ENCODE measurements at regions not wholly inside any gene's neighbourhood (a gene's known extent, or its start where the extent isn't known, plus 50 kb on each side); places are given as distances from the start of the nearest gene placed in this dataset.

- DNase-seq: no peak
Measured at GRCh38 chr16:48930951-48931553, 321.1 kb upstream of the N4BP1 start.

GRCh38 chr16:48919791-48920190 is 309.8 kb upstream of the N4BP1 start:
- no peak for DNase-seq

DNA sequence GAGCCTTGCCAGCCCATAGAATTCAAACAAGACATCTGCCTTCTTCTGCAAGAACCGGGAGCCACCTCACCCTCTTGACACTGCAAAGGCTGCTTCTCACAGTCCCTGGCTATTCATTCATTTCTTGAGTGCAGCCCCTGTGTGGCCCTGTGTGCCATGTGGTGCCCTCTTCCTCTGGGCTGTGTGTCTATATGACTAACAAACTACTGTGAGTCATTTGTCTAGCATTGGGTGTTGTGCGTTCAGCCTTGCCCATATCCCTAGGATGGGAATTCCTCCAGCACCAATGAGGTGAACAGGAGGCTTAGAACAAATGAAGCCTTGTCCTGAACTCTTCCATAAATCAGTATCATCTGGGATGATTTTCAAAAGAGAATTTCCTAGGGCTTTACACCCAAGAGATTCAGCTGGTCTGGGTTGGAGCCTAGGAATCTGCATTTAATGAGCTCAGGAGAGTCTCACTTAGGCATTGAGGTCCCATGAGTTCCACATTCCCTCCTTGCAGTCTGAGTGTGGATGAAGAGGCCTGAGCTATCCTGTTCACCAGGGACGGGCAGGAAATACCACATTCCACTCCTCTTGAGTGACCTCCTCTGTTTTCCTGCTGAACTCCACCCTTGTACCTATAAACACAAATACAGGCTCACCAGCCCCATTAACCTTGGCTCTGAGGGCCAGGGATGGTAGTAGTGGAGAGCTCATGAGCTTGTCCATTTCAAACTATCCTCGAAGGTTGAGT is 308.7 kb upstream of the N4BP1 start:
- DNase-seq: no peak

DNA sequence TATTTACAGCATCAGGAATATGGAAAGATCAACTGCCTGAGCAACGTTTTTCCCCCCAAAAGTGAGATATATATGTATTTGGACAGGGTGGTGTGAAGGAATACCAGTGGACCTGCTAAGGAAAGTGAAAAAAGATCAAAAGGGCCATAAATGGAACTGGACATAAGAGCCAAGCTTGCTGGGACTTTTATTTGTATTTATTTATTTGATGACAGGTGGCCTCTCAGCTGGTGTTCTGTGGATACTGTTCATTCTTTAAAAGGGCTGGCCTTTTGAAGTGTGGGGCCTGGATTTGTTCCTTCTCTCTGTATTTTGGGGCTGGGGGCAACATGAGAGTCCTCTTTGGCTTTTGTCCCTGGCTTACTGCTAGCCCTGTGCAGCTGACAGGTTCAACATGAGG is 306.6 kb upstream of the N4BP1 start:
- no peak for DNase-seq

GRCh38 chr16:48914070-48914469 is 304.1 kb upstream of the N4BP1 start:
- DNase-seq: no peak

DNA sequence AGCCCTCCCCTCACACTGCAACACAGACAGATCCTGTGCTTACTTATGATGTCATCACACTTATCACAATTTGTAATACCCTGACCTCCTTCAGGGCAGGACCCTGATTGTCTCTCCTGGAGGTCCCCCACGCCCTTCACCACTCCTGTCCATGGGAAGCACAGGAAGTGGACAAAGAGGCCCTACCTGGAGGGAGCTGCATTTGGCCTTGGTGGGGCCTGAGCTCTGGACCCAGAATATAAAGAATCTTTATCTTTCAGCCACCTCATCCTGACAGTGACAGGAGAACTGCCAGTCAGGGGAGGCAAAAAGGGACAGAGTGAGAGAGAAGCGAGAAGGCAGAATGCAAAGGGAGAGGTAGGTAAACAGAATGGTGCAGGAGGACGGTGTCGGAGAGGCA is 303.4 kb upstream of the N4BP1 start:
- DNase-seq: no peak

- DNase-seq: no peak
Measured at GRCh38 chr16:48912360-48912759, 302.4 kb upstream of the N4BP1 start.

DNA sequence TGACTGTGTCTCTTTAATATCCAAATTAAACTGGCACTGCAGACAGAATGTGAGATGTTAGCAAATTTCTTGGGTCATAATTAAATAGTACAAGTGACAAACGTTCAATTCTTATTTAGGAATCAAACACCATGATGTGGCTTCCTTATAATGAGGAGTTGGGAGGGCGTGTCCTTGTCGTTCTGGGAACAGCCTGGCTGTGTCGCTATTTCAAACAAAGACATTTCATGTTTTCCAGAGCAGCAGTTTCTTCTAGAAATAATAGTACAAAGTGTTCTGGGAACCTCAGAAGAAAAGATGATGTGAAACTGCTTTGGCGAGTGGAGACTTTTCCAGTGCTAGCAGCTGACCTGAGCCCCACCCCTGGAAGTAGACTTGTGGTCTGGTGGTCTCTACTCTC is 301.7 kb upstream of the N4BP1 start:
- no peak for DNase-seq

GRCh38 chr16:48910214-48910613 is 300.2 kb upstream of the N4BP1 start:
- no peak for DNase-seq

DNA sequence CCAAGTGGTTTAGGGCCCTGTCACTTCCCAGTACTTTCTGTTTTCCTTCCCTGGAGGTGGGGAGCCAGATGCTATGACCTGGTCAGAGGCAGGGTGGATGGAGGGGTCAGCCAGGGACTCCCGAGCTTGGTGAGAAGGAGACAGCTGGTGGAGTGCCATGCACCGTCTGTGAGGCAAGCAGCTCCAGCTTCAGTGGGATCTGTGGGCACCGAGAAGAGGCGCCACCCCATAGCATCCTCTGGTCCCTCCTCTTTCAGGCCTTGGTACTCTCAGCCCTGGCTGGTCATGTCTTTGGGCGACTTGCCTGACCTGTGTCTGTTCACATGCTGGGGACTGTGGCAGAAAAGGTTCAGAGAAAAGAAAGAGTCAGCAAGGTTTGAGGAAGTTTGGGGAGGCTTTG is 299.3 kb upstream of the N4BP1 start:
- no peak for DNase-seq

DNA sequence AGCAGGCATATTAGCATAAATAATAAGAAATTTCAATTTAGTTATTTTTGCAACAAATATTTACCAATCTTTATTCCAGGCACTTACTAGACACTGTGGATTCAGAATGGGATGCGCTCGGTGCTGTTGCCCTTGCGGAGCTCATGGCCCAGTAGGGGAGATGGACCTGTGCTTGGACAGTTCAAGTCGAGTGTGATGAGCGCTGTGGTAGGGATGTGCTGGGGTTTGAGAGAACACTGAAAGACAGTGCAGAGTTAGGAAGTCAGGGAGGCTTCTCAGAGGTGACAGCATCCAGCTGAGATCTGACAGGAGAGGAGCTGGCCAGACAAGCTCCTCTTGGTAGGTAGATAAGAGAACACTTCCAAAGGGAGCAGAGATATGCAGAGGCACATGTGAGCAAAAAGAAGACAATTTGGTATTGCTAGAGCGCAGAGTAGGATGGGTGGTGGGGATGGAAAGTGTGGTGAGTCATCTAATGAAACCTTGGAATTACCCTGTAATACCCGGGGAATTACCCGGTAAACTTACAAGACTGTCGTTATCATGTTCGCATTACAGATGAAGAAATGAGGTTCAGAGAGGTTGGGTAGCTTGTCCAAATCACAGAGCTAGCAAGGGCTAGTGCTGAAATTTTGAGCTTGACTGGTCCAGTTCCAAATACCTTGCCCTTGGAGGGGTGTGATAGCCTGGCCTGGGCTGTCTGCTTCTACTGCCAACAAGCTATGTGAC is 298.1 kb upstream of the N4BP1 start:
- no peak for DNase-seq

GRCh38 chr16:48905632-48906505 is 295.9 kb upstream of the N4BP1 start:
- DNase-seq: no peak

GRCh38 chr16:48904333-48904732 is 294.4 kb upstream of the N4BP1 start:
- no peak for DNase-seq

DNA sequence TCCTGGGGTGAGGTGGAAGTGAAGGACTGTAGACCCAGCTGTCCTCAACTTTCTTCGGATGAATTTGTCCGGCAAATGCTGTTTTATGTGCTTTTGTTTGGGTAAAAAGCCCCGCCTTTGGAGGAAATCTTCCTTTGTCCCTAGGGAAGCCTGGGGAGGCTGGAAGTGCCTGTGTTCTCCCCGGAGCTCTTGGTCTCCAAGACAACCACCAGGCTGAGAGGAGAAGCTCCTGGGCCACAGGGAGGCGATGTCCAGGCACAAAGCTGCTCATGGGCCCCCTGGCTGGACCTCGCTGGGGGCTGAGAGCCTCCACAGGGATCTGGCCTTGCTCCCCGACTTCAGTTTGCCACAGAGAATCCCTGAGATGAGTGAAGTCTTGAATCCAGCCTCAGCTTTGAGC is 293.1 kb upstream of the N4BP1 start:
- no peak for DNase-seq

- no peak for DNase-seq
Measured at GRCh38 chr16:48901712-48902374, 291.9 kb upstream of the N4BP1 start.

DNA sequence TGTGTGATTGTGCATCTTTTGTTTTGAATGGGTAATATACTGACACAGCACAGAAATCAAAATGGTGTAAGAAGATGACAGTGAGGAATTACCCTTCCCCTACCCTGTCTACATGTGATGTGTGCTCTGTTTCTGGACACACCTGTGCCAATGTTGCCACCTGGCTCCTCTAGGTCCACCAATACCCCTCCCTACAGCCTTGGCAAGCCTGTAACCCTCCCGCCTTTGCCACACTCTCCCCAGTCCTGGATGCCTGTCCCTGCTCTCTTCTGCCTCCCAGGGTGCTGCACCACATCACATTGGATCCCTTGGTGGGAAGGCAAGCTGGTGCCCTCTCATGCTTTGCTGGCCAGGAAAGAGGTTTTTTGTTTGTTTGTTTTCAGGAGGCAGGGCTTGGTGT is 289.5 kb upstream of the N4BP1 start:
- DNase-seq: no peak

- no peak for DNase-seq
Measured at GRCh38 chr16:48897698-48898205, 287.8 kb upstream of the N4BP1 start.

GRCh38 chr16:48895142-48895541 is 285.2 kb upstream of the N4BP1 start:
- DNase-seq: no peak

- no peak for DNase-seq
Measured at GRCh38 chr16:48892893-48893292, 282.9 kb upstream of the N4BP1 start.

- DNase-seq: no peak
Measured at GRCh38 chr16:48887646-48888210, 277.7 kb upstream of the N4BP1 start.

GRCh38 chr16:48885471-48885870 is 275.5 kb upstream of the N4BP1 start:
- DNase-seq: no peak

DNA sequence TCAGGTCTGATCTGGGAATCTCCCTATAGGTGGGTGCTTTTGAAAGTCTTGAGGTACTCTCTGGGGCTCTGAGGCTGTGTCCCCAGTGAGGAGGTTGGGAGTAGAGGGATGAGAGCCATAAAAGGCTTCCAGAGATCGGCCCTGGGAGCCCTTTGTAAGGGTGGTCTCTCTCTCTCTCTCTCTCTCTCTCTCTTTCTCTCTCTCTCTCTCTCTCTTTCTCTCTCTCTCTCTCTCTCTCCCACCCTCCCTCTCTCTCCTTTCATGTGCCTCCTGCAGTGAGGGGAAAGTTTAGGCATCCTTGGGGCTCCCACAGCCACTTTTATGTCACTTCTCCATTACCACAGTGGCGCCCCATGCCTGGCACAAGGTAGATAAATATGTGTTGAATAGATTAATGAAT is 271.3 kb upstream of the N4BP1 start:
- no peak for DNase-seq

Measured in T-helper 1 cell (primary cell).